ENCODE measurements at regions not wholly inside any gene's neighbourhood (a gene's known extent, or its start where the extent isn't known, plus 50 kb on each side); places are given as distances from the start of the nearest gene placed in this dataset.

DNA sequence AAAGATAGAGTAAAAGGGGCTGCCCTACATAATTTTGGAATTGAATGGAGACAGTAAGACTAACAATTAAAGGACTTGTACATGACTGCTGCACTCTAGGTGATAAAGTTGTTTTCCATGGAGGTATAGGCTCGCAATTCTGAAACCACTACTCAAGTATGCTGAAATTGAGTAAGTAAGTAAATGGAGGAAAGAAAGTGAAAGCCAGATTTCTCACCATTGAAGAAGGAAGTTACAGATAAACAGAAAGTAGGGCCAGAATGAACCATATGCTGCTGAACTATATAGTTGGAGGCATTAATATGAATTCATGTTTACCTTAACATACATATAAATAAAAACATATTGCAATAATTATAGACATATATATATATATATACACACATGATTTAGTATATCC lies 225.7 kb upstream of the ST6GAL2 start:
- Histone ChIP-seq H3K27me3 (ENCODE audit: low read depth, low read length) (no peaks in the 10 kb centered on the region), H3K4me1 (ENCODE audit: low read length) (no peaks in the 10 kb centered on the region), H3K9ac (ENCODE audit: low read length) (no peak overlapping the region), H3K79me2 (ENCODE audit: low read length) (no peaks in the 10 kb centered on the region), H3K4me2 (ENCODE audit: low read length) (no peak overlapping the region), H2AFZ (ENCODE audit: low read depth, low read length) (no peak overlapping the region), H3K4me3 (ENCODE audit: low read length) (no peak overlapping the region), H3K9me3 (ENCODE audit: insufficient read depth, low read length) (no peaks in the 10 kb centered on the region), H3K36me3 (replicated peaks; ENCODE audit: low read depth, low read length) (no peaks in the 10 kb centered on the region), H3K27ac (ENCODE audit: low read length) (no peak overlapping the region), H4K20me1 (ENCODE audit: insufficient read depth, low read length) (no peaks in the 10 kb centered on the region)
- TF ChIP-seq EZH2phosphoT487 (IDR thresholded peaks at IDR 0.05; ENCODE audit: low read depth) = no peak
- TF ChIP-seq, protein P1, sequence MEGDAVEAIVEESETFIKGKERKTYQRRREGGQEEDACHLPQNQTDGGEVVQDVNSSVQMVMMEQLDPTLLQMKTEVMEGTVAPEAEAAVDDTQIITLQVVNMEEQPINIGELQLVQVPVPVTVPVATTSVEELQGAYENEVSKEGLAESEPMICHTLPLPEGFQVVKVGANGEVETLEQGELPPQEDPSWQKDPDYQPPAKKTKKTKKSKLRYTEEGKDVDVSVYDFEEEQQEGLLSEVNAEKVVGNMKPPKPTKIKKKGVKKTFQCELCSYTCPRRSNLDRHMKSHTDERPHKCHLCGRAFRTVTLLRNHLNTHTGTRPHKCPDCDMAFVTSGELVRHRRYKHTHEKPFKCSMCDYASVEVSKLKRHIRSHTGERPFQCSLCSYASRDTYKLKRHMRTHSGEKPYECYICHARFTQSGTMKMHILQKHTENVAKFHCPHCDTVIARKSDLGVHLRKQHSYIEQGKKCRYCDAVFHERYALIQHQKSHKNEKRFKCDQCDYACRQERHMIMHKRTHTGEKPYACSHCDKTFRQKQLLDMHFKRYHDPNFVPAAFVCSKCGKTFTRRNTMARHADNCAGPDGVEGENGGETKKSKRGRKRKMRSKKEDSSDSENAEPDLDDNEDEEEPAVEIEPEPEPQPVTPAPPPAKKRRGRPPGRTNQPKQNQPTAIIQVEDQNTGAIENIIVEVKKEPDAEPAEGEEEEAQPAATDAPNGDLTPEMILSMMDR (IDR thresholded peaks at IDR 0.05; ENCODE audit: low read depth, low read length) = no peak

GRCh38 chr2:107112561-107112960 lies 226.6 kb upstream of the ST6GAL2 start:
- Histone ChIP-seq H3K9me3 (ENCODE audit: insufficient read depth, low read length) (no peaks in the 10 kb centered on the region), H2AFZ (ENCODE audit: low read depth, low read length) (no peak overlapping the region), H3K27ac (ENCODE audit: low read length) (no peak overlapping the region), H3K4me2 (ENCODE audit: low read length) (no peak overlapping the region), H3K27me3 (ENCODE audit: low read depth, low read length) (no peaks in the 10 kb centered on the region), H3K79me2 (ENCODE audit: low read length) (no peaks in the 10 kb centered on the region), H3K9ac (ENCODE audit: low read length) (no peak overlapping the region), H3K36me3 (replicated peaks; ENCODE audit: low read depth, low read length) (no peaks in the 10 kb centered on the region), H4K20me1 (ENCODE audit: insufficient read depth, low read length) (no peaks in the 10 kb centered on the region), H3K4me1 (ENCODE audit: low read length) (no peaks in the 10 kb centered on the region), H3K4me3 (ENCODE audit: low read length) (no peak overlapping the region)
- no peak for TF ChIP-seq EZH2phosphoT487 (IDR thresholded peaks at IDR 0.05; ENCODE audit: low read depth)
- TF ChIP-seq, protein P1 (IDR thresholded peaks at IDR 0.05; ENCODE audit: low read depth, low read length) = no peak

GRCh38 chr2:107128381-107128780 lies 242.4 kb upstream of the ST6GAL2 start:
- no peaks in the 10 kb centered on the region for H3K79me2 ChIP-seq (ENCODE audit: low read length)
- no peaks in the 10 kb centered on the region for H3K9me3 ChIP-seq (ENCODE audit: insufficient read depth, low read length)
- no peaks in the 10 kb centered on the region for H4K20me1 ChIP-seq (ENCODE audit: insufficient read depth, low read length)
- no peak overlapping the region for H2AFZ ChIP-seq (ENCODE audit: low read depth, low read length)
- no peak overlapping the region for H3K4me2 ChIP-seq (ENCODE audit: low read length)
- no peak for TF ChIP-seq EZH2phosphoT487 (IDR thresholded peaks at IDR 0.05; ENCODE audit: low read depth)
- TF ChIP-seq, protein P1 (IDR thresholded peaks at IDR 0.05; ENCODE audit: low read depth, low read length) = no peak
- peaks cover 15% of the 10 kb centered on the region for H3K4me1 ChIP-seq (ENCODE audit: low read length)
- no peak overlapping the region for H3K27ac ChIP-seq (ENCODE audit: low read length)
- no peak overlapping the region for H3K4me3 ChIP-seq (ENCODE audit: low read length)
- H3K36me3 ChIP-seq (replicated peaks; ENCODE audit: low read depth, low read length) = no peaks in the 10 kb centered on the region
- peaks cover 52% of the 10 kb centered on the region for H3K27me3 ChIP-seq (ENCODE audit: low read depth, low read length)
- H3K9ac ChIP-seq (ENCODE audit: low read length) = no peak overlapping the region

DNA sequence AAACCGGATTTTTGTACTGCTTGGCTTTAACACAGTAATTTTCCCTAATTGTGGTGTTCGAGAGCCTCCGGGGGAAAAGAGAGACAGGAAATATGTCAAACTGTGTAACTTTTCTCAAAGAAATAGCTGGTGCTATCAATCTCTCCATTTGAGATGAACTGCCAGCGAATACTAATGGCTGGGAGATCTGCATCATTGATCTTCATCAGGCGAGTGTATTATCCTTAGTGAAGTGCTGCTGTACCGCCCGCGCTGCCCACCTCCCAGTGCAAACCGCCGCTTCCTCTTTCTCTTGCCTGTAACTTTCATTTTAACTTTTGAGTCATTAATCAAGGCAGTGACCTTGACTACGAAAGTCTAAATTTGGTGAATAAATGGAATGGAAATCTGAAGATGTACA lies 246.1 kb upstream of the ST6GAL2 start:
- H3K27ac ChIP-seq (ENCODE audit: low read length) = no peak overlapping the region
- H3K79me2 ChIP-seq (ENCODE audit: low read length) = no peaks in the 10 kb centered on the region
- peaks cover 42% of the 10 kb centered on the region for H3K27me3 ChIP-seq (ENCODE audit: low read depth, low read length)
- H3K9me3 ChIP-seq (ENCODE audit: insufficient read depth, low read length) = no peaks in the 10 kb centered on the region
- H3K9ac ChIP-seq (ENCODE audit: low read length) = no peak overlapping the region
- H3K36me3 ChIP-seq (replicated peaks; ENCODE audit: low read depth, low read length) = no peaks in the 10 kb centered on the region
- no peak for TF ChIP-seq EZH2phosphoT487 (IDR thresholded peaks at IDR 0.05; ENCODE audit: low read depth)
- TF ChIP-seq, protein P1 (IDR thresholded peaks at IDR 0.05; ENCODE audit: low read depth, low read length) = no peak
- H3K4me2 ChIP-seq (ENCODE audit: low read length) = peak overlapping the region; percentile 64
- peaks cover 15% of the 10 kb centered on the region for H3K4me1 ChIP-seq (ENCODE audit: low read length)
- no peak overlapping the region for H2AFZ ChIP-seq (ENCODE audit: low read depth, low read length)
- H3K4me3 ChIP-seq (ENCODE audit: low read length) = peak overlapping the region; percentile 35
- H4K20me1 ChIP-seq (ENCODE audit: insufficient read depth, low read length) = no peaks in the 10 kb centered on the region
